T-helper 22 cell (primary cell): ENCODE measurements at regions not wholly inside any gene's neighbourhood (a gene's known extent, or its start where the extent isn't known, plus 50 kb on each side); places are given as distances from the start of the nearest gene placed in this dataset.

ENCODE experiments used
- DNase-seq: peaks from one replicate; pipeline ENCODE4 v3.0.0-alpha.2; 2020; ENCODE audit warnings: low read depth

DNA sequence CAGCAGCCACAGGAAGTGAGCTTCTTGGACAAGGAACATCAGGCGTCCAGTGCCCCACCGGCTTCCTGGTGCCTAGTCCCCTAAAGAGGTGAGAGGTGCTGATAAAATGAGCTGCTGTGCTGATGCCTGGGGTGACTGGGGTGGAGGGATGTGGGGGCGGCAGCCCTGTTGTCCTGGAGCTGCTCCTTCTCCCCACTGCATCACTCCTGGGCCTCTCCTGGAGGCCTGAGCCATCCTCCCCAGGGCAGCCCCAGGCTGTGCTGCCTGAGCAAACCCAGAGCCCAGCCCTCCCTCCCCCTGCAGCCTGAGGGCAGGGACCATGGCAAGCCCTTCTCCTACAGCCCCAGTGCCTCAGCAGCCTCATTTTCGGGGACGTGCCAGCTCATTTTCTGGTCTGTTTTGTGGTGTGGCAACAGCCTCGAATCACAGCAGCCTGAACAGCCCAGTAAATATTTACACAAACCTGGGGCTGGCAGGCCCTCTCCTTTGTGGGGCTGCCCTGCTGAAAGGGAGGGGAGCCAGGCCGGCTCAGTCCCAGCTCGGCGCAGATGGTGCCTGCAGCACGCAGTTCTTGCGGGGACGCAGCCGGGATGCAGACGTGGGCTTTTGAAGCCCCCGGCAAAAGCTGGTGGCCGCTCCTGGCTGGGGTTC, 259.9 kb downstream of the DLL1 start:
- DNase-seq: no peak

DNA sequence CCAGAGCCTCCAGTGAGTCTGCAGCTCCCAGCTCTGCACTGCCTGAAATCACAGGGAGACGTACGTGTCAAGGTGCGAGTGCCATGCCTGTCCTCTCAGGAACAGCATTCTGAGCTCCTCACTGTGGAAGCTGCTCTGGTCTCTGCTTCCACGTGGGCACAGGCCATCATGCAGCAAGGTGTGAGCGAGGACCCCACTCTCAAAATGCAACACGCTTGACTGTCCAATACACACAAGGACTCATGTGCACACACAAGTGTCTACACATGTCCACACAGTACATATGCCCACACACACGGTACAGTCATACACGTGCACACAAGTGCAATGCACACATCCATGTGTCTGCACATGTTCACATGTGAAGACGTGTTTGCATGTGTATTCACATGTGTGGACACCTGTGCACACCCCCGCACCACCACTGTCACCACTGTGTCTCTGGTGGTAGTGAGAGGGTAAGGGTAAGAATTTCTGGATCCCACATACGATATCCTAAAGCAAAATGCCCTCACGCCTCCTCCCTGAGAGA, 260.5 kb downstream of the DLL1 start:
- DNase-seq: no peak

DNA sequence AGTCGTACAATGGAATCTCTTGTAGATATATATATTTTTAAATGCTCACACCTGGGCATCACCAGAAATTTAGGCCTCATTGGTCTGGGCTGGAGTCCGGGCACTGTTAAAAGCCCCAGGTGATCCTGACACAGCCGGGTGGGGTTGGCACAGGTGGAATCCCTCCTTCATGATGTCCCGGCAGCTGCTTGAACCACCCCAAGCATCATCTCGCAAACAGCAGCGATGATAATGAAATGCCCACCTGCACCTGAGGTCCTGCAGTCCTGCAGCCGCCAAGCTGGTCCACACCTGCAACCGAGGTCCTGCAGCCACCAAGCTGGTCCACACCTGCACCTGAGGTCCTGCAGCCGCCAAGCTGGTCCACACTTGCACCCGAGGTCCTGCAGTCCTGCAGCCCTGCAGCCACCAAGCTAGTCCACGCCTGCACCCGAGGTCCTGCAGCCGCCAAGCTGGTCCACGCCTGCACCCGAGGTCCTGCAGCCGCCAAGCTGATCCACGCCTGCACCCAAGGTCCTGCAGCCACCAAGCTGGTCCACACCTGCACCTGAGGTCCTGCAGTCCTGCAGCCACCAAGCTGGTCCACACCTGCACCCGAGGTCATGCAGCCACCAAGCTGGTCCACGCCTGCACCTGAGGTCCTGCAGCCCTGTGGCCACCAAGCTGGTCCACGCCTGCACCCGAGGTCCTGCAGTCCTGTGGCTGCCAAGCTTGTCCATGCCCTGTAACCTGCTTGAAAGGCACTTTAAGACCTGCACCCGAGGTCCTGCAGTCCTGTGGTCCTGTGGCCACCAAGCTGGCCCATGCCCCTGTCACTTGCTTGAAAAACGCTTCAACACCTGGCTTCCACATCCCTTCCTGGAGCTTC, 261.2 kb downstream of the DLL1 start:
- DNase-seq: no peak

DNA sequence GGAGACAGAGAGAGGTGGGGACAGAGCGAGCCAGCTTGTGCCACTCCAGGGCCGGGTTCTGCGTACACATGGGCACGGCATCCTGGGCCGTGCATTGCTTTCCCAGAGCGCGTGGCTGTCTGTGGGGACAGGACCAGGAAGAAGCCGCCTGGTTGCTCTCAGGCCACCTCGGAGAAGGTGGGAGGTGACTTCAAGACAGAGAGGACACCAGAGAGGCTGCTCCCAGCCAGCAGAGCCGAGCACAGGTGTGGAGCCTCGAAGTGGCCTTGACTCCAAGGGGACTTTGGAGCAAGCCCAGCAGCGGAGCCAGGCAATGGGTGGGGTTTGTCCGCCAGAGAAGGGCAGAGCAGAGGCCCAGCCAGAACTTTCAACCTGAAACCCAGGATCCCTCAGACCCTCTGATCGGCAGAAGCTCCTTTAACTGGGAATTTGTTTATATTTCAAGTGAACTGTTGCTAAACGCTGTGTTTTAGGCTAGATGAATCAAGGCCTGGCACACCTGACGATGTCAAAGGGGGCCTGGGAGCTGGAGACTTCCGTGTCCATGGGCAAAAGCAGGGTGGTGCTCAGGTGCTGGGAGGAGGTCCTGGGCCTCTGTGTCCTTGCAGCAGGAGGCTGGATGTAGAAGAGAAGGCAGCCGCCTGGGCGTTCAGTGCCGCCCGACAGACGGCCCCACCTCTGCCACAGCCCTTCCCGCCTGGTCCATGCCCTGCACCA, 262.1 kb downstream of the DLL1 start:
- no peak for DNase-seq

DNA sequence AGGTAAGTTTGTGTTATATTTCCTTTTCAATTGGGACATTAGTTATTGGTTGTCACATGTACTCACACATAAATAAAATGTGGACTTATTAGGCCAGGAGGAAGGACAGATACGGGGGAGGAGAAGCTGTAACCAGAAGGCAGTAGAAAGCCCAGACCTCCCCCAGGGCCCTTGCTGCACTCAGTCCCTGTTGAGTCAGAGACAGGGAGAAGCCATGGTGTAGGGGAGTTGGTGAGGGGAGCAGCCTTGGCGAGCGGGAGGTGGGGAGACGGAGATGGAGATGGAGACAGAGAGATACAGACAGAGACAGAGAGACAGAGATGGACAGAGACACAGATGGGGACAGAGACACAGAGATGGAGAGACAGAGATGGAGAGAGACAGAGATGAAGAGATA, 263.2 kb downstream of the DLL1 start:
- DNase-seq: no peak

DNA sequence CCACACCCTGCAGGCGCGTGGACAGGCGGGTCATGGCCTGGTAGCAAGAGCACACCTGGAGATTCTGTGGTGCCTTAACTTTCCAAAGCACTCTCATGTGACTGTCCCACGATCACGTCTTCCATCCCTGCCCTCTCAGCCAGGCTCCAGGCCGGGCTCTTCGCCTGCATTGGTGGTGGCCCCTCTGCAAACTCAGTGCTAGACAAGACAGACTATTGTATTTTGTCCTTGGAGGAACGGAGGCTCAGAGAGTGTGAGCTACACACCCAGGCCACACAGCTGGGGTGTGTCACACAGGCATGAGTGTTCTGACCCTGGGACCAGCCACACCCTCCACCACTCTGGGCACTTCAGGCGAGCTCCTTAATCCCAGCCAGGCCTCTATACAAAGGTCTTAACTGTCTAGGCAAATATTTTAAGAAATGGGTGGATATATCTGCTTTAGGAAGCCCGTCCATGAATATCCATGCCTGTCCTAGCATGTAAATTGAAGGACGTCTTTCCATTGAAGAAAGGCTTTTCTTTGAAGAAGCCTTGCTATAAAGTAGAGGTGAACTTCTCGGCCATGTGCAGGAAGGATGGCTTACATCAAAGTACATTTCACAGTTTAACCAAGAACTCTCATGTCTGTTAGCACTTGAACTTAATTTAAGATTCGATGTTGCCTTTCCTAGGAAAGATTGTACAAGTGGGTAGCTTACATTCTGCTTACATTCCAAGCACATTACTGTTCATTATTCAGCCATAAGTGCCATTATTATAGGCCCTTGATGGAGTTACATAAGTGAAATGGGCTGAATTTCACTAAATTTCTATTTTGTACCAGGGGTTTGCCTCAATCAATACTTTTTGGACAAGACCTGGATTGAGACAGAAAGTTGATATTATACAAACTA, 263.9 kb downstream of the DLL1 start:
- no peak for DNase-seq

DNA sequence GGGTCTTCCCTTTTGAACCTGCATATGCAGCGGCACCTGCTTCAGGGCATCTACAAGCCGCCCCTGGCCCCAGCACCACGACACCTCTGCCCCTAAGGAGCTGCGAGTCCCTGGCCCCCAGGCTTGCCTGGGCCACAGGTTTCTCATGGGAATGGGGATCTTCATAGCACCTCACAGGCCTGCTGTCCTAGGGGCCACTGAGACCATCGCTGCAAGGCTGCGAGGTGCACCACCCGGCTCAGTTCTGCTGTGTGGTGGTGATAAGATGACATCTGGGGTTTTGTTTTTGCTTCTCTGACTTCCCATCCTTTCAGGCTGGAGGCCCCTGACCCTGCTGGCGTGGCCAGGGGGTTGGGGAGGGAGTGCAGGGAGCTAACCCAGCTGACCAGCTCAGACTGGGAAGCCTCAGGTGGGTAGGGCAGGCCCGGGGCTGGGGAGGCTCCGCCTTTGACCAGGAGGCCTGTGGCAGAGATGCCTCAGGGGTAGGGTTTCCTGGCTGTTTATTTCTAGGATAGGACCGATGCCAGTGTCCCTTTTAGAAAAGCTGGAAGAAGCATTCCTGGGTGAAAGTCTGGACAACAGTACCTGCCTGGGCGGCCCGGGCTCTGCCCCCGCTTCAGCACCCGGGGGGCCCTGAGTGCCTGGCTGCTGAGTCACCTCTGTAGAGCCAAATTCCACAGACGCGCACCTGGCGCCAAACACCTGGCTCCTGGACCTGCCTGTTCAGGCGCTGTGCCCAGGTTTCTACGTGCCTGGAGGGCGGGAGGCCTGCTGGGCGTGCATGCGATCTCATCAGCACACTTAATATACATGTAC, 264.7 kb downstream of the DLL1 start:
- no peak for DNase-seq

DNA sequence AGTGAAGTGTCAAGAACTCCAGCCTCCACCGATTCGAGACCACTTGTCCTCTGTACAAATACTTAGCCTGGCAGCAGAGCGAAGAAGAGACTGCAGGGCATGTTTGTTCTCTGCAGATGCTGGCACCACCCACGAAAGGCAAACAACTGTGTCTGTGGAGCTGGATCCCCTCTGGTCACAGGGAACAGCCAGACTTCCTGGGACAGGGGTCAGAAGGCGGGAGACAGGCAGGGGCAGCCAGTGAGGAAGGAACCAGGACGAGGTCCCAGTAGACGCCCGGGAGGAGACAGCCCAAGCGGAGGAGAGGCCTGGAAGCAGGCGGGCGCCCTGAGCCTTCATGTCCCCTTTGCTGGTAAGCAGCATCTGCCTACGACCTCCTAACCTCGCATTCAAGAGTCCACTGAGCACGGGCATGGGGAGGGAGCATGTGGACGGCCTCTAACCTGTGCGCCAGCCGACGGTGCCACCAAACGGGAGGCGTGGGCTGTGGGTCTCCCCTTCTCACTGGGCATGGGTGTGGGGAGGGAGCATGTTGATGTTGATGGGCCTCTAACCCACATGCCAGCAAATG, 265.5 kb downstream of the DLL1 start:
- no peak for DNase-seq

DNA sequence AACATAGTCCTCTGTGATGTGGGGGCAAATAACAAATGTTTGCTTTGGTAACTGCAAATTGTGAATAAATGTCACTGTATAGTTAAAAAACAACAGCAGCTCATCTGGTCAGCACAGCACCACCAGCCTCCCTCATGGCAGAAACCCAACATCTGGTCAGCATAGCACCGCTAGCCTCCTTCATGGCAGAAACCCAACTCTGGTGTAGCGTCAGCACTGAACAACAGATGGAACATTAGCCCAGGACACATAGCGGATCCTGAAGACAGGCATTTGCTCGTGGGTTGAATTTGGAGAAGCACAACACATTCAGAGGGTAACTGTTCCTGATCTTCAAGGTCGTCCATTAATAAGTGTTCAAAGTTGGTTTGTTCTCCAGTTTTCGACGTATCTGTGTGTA, 265.9 kb downstream of the DLL1 start:
- DNase-seq: no peak

DNA sequence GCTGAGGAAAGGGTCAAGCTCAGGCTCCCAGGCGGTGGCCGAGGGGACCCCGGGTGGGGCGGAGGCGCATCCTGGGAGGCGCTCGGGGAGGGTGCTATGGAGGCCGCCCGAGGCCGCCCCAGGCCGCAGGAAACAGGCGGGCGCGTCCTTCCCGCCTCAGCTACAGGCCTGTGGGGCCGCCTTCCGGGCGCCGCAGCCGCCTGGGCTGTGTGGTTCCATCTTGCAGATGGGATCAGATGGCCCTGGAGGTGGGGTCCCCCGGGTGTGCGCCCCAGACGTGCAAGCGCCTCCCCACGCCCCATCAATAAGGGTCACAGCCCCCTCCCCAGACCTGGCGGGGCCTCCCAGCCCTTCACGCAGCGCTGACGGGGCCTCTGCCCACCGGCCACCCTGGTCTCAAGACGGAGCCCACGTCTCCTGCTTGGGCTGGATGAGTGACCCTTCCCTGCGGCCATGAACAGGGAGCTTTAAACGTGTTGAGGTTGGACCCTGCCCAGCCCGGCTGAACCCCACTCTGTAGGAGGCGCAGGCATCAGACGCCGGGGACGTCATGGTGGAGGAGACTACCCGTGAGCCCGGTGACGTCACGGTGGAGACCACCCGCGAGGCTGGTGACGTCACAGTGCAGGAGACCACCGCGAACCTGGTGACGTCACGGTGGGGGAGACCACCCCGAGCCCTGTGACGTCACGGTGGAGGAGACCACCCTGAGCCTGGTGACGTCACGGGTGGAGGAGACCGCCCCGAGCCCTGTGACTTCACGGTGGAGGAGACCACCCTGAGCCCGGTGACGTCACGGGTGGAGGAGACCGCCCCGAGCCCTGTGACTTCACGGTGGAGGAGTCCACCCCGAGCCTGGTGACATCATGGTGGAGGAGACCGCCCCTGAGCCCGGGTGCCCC, 267.0 kb downstream of the DLL1 start:
- DNase-seq: no peak

DNA sequence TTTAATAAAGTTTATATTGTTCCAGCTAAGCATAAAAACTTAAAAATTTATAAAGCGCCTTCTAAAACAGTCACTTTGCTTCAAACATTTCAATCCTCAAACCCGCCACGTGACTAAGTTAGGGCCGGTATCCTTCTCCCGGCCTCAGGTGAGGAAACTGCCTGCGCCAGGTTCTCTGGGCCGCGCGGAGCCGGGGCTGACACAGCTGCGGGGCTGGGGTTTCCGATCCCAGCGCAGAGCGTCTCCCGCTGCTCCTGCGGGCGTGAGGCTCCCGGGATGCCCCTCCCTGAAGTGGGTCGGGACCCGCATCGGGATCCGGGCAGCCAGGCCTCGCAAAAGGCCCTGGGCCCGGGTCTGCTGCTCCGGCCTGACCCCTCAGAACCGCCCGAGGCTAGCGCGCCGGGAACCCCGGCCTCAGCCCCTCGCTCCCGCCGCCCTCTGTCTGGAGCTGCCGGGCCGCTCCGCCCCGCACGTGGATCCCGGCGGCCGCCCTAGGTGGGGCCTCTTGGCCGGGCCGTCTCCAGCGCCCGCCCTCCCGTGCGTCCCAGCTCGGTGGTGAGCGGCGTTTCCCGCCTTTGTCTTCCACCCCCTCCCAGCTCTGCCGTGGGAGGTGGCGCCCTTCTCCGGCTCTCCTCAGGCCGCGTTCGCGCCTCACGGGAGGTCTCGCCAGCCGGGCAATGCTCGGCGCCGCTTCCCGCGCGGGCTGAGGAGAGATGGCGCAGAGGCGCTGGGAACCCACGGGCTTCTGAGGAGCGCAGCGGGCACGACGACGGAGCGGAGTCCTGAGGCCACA, 267.9 kb downstream of the DLL1 start:
- DNase-seq: no peak

DNA sequence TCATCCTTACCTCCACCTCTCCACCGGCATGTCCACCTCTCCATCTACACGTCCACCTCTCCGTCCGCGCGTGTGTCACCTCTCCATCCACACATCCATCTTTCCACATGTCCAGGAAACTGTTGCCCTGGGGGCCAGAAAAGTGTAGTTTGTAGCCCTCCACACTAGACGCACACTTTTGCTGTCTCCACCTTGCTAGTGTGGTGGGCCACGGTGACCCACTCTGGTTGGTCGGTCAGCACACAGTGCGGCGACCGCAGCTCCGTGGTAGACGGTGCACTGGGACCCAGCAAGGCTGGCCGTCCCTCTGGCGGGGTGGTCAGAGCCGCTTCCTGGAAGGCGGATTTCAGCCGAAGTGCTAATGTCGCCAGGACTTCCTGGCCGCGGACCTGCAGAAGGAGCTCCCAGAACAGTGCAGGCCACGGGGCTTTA, 268.6 kb downstream of the DLL1 start:
- no peak for DNase-seq

DNA sequence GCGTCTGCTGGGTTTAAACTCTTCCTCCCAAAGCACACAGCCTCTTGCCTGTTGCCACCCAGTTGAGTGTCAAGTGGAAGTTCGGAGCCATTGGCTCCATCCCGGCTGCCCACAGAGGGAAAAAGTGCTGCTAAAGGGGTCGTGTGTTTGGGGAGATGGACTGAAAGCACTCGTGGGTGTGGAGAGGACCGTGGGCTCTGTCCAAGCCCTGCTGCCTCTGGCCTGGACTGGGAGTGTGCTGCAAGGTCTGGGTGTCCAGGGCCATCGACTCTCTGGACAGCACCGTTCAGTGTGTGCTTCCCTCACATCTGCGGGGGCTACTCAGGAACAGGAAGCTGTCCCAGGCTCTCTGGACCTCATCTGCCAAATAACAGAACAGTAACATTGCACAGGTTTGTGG, 269.3 kb downstream of the DLL1 start:
- no peak for DNase-seq

DNA sequence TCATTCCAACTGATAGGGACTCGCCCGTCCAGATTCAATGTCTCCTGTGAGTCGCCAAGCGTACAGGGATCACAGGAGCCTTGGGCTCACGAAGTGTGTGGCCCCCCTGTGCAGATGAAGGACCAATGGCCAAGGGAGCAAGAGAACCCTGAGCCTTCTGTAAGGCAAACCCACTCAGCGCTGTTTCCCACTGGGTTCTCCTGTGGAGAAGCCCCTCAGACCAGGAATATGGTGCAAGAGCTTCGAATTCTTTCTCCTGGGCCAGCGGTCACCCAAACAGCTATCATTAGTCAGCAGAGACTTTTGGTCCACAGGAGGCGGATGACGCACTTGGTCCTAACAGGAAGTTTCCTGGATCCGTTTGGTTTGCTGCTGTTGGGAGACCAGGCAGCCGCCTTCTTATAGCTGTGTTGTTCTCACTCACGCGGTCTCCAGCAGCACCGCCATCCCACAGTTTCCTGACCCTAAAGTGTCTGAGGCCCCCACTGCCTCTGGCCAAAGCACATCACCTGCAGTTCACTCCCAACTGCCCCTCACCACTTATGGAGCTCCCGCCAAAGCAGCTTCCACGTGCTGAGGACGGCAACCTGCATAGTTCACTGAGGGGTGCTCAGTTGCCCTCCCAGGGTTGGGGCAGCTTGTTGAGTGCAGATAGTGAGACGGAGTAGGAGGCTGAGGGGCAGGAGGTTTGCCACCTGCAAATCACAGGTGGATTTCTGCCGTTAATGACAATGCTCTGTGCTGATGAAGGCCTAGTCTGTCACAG, 268.6 kb downstream of the ERMARD start:
- no peak for DNase-seq

DNA sequence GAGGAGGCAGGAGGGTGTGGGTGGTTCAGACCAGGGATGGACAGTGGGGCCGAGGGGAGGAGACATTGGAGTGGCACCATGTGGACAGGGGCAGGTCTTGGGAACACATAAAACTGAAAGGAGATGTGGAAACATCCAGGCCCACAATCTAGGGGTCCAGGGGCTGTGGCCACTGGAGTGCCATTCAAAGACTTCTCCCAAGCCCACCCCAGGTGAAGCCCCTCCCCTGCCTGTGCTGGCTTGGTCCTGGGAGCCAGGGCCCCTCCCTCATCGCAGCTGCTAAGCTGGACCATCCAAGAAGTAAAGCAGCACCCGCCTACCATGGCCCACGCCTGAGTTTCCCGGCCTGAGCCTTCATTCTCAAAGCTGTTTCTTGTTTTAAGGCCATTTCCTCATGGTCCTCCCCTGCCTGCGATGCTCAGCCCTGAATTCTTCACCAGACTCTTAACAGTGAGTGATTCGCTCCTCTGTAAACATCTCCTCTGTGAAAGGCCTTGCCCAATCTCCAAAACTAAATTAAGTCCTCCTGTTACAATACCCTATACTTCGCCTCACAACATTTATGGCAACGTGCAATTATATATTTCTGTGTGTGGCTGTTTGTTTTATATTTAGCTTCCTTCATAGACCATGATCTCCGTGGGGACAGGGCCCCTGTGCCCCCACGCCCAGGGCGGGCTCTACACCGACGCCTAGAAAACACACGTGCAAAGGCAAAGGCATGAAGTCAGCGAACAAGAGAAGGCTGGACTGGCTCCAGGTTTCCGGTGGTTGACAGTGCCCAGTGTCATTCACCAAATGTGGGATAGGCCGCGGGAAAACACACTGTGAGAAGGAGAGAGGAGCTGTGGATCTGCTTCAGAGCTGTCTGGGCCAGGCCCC, 267.8 kb downstream of the ERMARD start:
- no peak for DNase-seq

DNA sequence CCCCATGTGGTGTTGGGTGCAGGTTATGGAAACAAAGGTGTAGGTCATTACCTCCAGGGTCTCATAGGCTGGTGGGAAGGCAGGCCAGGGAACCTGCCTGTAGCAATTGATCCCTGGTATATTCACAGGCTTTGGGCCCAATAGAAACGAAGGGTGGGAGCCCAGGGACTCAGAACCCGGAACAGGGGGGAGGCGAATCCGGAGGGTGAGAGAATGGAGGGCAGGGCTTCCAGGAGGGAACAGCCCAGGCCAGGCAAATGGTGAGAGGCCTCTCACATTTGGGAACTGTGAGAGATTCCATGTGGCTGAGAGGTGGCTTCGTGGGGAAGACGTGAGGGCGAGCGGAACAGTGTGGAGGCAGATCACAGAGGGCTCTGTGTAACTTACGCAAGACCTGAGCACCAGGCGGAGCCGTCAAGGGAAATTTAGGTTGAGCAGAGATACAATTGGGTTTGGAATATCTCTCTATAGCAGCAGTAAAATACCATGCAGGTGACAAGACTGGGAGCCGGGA, 267.1 kb downstream of the ERMARD start:
- DNase-seq: no peak
